Panc1 (cell line): ENCODE measurements at regions not wholly inside any gene's neighbourhood (a gene's known extent, or its start where the extent isn't known, plus 50 kb on each side); places are given as distances from the start of the nearest gene placed in this dataset.

Source experiments
- CTCF ChIP-seq: fragments of 450-650 bp; IDR thresholded peaks from 2 replicates; pipeline ENCODE4 v1.5.1; 2017; ENCODE audit warnings: mild to moderate bottlenecking
- POLR2AphosphoS5 ChIP-seq: IDR thresholded peaks from 2 replicates; pipeline ENCODE4 v1.6.1; 2012; ENCODE audit warnings: mild to moderate bottlenecking, low read depth, low read length, moderate library complexity
- REST ChIP-seq, 2 experiments: IDR thresholded peaks; 2 replicates each; pipeline ENCODE4 v1.6.1; 2011 to 2012; ENCODE audit warnings: low read depth in 2 of 2, control low read depth in 1 of 2, low read length in 1 of 2, mild to moderate bottlenecking in 1 of 2, moderate library complexity in 1 of 2; ENCODE audit not compliant: insufficient read depth in 1 of 2
- SIN3A ChIP-seq: IDR thresholded peaks from 2 replicates; pipeline ENCODE4 v1.6.1; 2012; ENCODE audit warnings: low read depth, mild to moderate bottlenecking, low read length, moderate library complexity, borderline replicate concordance; ENCODE audit not compliant: insufficient read depth
- TCF7L2 ChIP-seq: IDR thresholded peaks from 2 replicates; pipeline ENCODE4 v1.6.1; 2011; ENCODE audit warnings: mild to moderate bottlenecking, low read depth, low read length, inconsistent platforms

- TF ChIP-seq REST (IDR thresholded peaks at IDR 0.05; ENCODE audit: insufficient read depth in 1 of 2, low read depth in 2 of 2, low read length in 1 of 2), result no peak
- TF ChIP-seq SIN3A, result no peak
- no peak for TF ChIP-seq CTCF
- no peak for TF ChIP-seq TCF7L2
- no peak for TF ChIP-seq POLR2AphosphoS5
Observed at GRCh38 chr1:30189818-30190500, 533.4 kb downstream of the MATN1 start.
